Neutrophil (primary cell): ENCODE measurements at regions not wholly inside any gene's neighbourhood (a gene's known extent, or its start where the extent isn't known, plus 50 kb on each side); places are given as distances from the start of the nearest gene placed in this dataset.

Experiments
- H3K27ac ChIP-seq: fragments of 200-600 bp; sonication (generic); 2 replicates; pipeline ENCODE4 v1.5.1; 2016; ENCODE audit warnings: mild to moderate bottlenecking, moderate library complexity
- H3K27me3 ChIP-seq: fragments of 200-600 bp; sonication (generic); 2 replicates; pipeline ENCODE4 v1.6.0; 2016; ENCODE audit warnings: mild to moderate bottlenecking
- H3K36me3 ChIP-seq: fragments of 200-600 bp; sonication (generic); 2 replicates; pipeline ENCODE4 v1.5.1; 2017
- H3K4me1 ChIP-seq, 2 experiments: fragments of 200-600 bp in 1 of 2; sonication (generic) in 1 of 2; 1 replicate in 1 of 2; 2 replicates in 1 of 2; pipeline versions ENCODE4 v1.5.1 to v1.6.1; 2013 to 2016; ENCODE audit warnings: low read depth in 1 of 2, low read length in 1 of 2, mild to moderate bottlenecking in 1 of 2, moderate library complexity in 1 of 2; ENCODE audit not compliant: control insufficient read depth in 1 of 2, insufficient read depth in 1 of 2
- H3K4me3 ChIP-seq, 2 experiments: fragments of 200-600 bp in 1 of 2; sonication (generic) in 1 of 2; 1 replicate in 1 of 2; 2 replicates in 1 of 2; pipeline ENCODE4 v1.5.1; 2013 to 2016; ENCODE audit warnings: low read depth in 1 of 2, low read length in 1 of 2, mild to moderate bottlenecking in 1 of 2, moderate library complexity in 1 of 2
- H3K9me3 ChIP-seq: fragments of 200-600 bp; sonication (generic); 2 replicates; pipeline ENCODE4 v1.5.1; 2016
- TF ChIP-seq, protein P1 (sequence below): fragments of 200-600 bp; sonication (generic); IDR thresholded peaks from 2 replicates; pipeline ENCODE4 v1.5.1; 2016; ENCODE audit warnings: antibody characterized with exemption

GRCh38 chr5:8842971-8843551, 702.8 kb downstream of the SEMA5A start:
- H3K27me3 ChIP-seq, result no peaks in the 10 kb centered on the region
- TF ChIP-seq, protein P1, sequence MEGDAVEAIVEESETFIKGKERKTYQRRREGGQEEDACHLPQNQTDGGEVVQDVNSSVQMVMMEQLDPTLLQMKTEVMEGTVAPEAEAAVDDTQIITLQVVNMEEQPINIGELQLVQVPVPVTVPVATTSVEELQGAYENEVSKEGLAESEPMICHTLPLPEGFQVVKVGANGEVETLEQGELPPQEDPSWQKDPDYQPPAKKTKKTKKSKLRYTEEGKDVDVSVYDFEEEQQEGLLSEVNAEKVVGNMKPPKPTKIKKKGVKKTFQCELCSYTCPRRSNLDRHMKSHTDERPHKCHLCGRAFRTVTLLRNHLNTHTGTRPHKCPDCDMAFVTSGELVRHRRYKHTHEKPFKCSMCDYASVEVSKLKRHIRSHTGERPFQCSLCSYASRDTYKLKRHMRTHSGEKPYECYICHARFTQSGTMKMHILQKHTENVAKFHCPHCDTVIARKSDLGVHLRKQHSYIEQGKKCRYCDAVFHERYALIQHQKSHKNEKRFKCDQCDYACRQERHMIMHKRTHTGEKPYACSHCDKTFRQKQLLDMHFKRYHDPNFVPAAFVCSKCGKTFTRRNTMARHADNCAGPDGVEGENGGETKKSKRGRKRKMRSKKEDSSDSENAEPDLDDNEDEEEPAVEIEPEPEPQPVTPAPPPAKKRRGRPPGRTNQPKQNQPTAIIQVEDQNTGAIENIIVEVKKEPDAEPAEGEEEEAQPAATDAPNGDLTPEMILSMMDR, result no peak
- H3K27ac ChIP-seq, result no peak overlapping the region
- H3K36me3 ChIP-seq, result no peaks in the 10 kb centered on the region
- no peaks in the 10 kb centered on the region for H3K4me1 ChIP-seq
- H3K4me3 ChIP-seq, result no peak overlapping the region
- no peaks in the 10 kb centered on the region for H3K9me3 ChIP-seq

DNA sequence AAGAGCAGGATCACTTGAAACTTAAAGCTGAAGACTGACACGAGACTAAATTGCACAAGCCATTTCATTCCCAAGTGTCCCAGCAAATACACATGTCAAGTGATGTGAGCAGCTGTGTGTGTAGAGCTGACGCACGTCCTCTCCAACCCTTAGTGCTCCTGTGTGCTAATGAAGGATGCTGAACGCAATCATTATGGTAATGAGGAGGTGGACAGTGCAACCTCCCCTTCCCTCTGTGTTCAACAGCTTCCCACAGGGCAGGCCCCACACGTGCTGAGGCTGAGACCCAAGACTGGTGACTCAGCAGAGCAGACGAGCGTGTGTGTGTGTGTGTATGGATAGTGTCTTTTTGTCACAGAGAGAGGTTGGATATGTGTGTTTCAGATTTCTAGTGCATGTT, 702.1 kb downstream of the SEMA5A start:
- TF ChIP-seq, protein P1, result no peak
- no peaks in the 10 kb centered on the region for H3K9me3 ChIP-seq
- no peak overlapping the region for H3K4me3 ChIP-seq
- no peak overlapping the region for H3K27ac ChIP-seq
- no peaks in the 10 kb centered on the region for H3K4me1 ChIP-seq
- H3K36me3 ChIP-seq, result no peaks in the 10 kb centered on the region
- no peaks in the 10 kb centered on the region for H3K27me3 ChIP-seq

GRCh38 chr5:8844206-8844605, 701.7 kb downstream of the SEMA5A start:
- TF ChIP-seq, protein P1, result no peak
- Histone ChIP-seq H3K4me3 (no peak overlapping the region), H3K36me3 (no peaks in the 10 kb centered on the region), H3K4me1 (no peaks in the 10 kb centered on the region), H3K9me3 (no peaks in the 10 kb centered on the region), H3K27ac (no peak overlapping the region), H3K27me3 (no peaks in the 10 kb centered on the region)

GRCh38 chr5:8844847-8845246, 701.0 kb downstream of the SEMA5A start:
- H3K27ac ChIP-seq, result no peak overlapping the region
- H3K4me1 ChIP-seq, result no peaks in the 10 kb centered on the region
- H3K9me3 ChIP-seq, result no peaks in the 10 kb centered on the region
- no peaks in the 10 kb centered on the region for H3K27me3 ChIP-seq
- no peaks in the 10 kb centered on the region for H3K36me3 ChIP-seq
- TF ChIP-seq, protein P1, result no peak
- no peak overlapping the region for H3K4me3 ChIP-seq

- Histone ChIP-seq H3K4me1 (no peaks in the 10 kb centered on the region), H3K36me3 (no peaks in the 10 kb centered on the region), H3K27ac (no peak overlapping the region), H3K27me3 (no peaks in the 10 kb centered on the region), H3K4me3 (no peak overlapping the region), H3K9me3 (no peaks in the 10 kb centered on the region)
- TF ChIP-seq, protein P1, result no peak
Observed at GRCh38 chr5:8845296-8845695, 700.6 kb downstream of the SEMA5A start.

- Histone ChIP-seq H3K9me3 (no peaks in the 10 kb centered on the region), H3K4me1 (no peaks in the 10 kb centered on the region)
- TF ChIP-seq, protein P1, result no peak
Observed at GRCh38 chr5:8848366-8848765, 697.5 kb downstream of the SEMA5A start.

More at GRCh38 chr5:8848366-8848765, 697.5 kb downstream of the SEMA5A start:
- H3K27me3 ChIP-seq, result no peaks in the 10 kb centered on the region
- H3K27ac ChIP-seq, result no peak overlapping the region
- no peaks in the 10 kb centered on the region for H3K36me3 ChIP-seq
- no peak overlapping the region for H3K4me3 ChIP-seq
